ENCODE measurements at regions not wholly inside any gene's neighbourhood (a gene's known extent, or its start where the extent isn't known, plus 50 kb on each side); places are given as distances from the start of the nearest gene placed in this dataset.

- H3K27me3 ChIP-seq (ENCODE audit: insufficient read depth, low read length) = no peaks in the 10 kb centered on the region
- Mint-ChIP-seq H3K4me3 (ENCODE audit: unreplicated experiment) (no peak overlapping the region), H3K4me1 (ENCODE audit: low read depth, unreplicated experiment) (peaks cover 2% of the 10 kb centered on the region), H3K27ac (ENCODE audit: unreplicated experiment) (no peak overlapping the region), H3K36me3 (ENCODE audit: low read depth, unreplicated experiment) (no peaks in the 10 kb centered on the region), H3K9me3 (ENCODE audit: unreplicated experiment) (no peaks in the 10 kb centered on the region), H3K27me3 (ENCODE audit: low read depth, unreplicated experiment) (no peaks in the 10 kb centered on the region)
- no peak overlapping the region for H3K4me3 ChIP-seq (ENCODE audit: insufficient read depth, low read depth, low read length)
- no peak for FAIRE-seq
- H3K4me2 ChIP-seq (ENCODE audit: low read length) = no peak overlapping the region
- TF ChIP-seq EZH2 (IDR thresholded peaks at IDR 0.05; ENCODE audit: insufficient read depth, low read length) (no peak), CTCF (IDR thresholded peaks at IDR 0.05; ENCODE audit: insufficient read depth, low read depth, low read length) (no peak)
- DNase-seq (ENCODE audit: low read depth) = no peak
- no peak overlapping the region for H3K27ac ChIP-seq (ENCODE audit: low read depth, low read length)
- no peaks in the 10 kb centered on the region for H3K9me3 ChIP-seq (ENCODE audit: insufficient read depth, low read depth, low read length)
- H3K79me2 ChIP-seq (ENCODE audit: insufficient read depth, low read length) = no peaks in the 10 kb centered on the region
- no peaks in the 10 kb centered on the region for H4K20me1 ChIP-seq (ENCODE audit: insufficient read depth, low read length)
- H2AFZ ChIP-seq (ENCODE audit: low read depth, low read length) = no peak overlapping the region
- no peak overlapping the region for H3K9ac ChIP-seq (ENCODE audit: low read length)
- H3K4me1 ChIP-seq (ENCODE audit: insufficient read depth, low read length) = no peaks in the 10 kb centered on the region
- H3K36me3 ChIP-seq (ENCODE audit: insufficient read depth, low read length) = no peaks in the 10 kb centered on the region
Measured at GRCh38 chr13:47139519-47139918, 242.7 kb upstream of the HTR2A start.

GRCh38 chr13:47136504-47136941 is 239.7 kb upstream of the HTR2A start:
- H3K9me3 ChIP-seq (ENCODE audit: insufficient read depth, low read depth, low read length) = no peaks in the 10 kb centered on the region
- no peak for DNase-seq (ENCODE audit: low read depth)
- Mint-ChIP-seq H3K4me1 (ENCODE audit: low read depth, unreplicated experiment) (peaks cover 13% of the 10 kb centered on the region), H3K36me3 (ENCODE audit: low read depth, unreplicated experiment) (no peaks in the 10 kb centered on the region), H3K27me3 (ENCODE audit: low read depth, unreplicated experiment) (no peaks in the 10 kb centered on the region), H3K4me3 (ENCODE audit: unreplicated experiment) (no peak overlapping the region), H3K9me3 (ENCODE audit: unreplicated experiment) (no peaks in the 10 kb centered on the region), H3K27ac (ENCODE audit: unreplicated experiment) (no peak overlapping the region)
- no peak overlapping the region for H3K27ac ChIP-seq (ENCODE audit: low read depth, low read length)
- no peak overlapping the region for H3K9ac ChIP-seq (ENCODE audit: low read length)
- H3K36me3 ChIP-seq (ENCODE audit: insufficient read depth, low read length) = no peaks in the 10 kb centered on the region
- no peak overlapping the region for H3K4me2 ChIP-seq (ENCODE audit: low read length)
- TF ChIP-seq CTCF (IDR thresholded peaks at IDR 0.05; ENCODE audit: insufficient read depth, low read depth, low read length) (no peak), EZH2 (IDR thresholded peaks at IDR 0.05; ENCODE audit: insufficient read depth, low read length) (no peak)
- H3K4me3 ChIP-seq (ENCODE audit: insufficient read depth, low read depth, low read length) = no peak overlapping the region
- no peaks in the 10 kb centered on the region for H4K20me1 ChIP-seq (ENCODE audit: insufficient read depth, low read length)
- no peak for FAIRE-seq
- no peaks in the 10 kb centered on the region for H3K79me2 ChIP-seq (ENCODE audit: insufficient read depth, low read length)
- no peaks in the 10 kb centered on the region for H3K27me3 ChIP-seq (ENCODE audit: insufficient read depth, low read length)
- H3K4me1 ChIP-seq (ENCODE audit: insufficient read depth, low read length) = no peaks in the 10 kb centered on the region
- H2AFZ ChIP-seq (ENCODE audit: low read depth, low read length) = no peak overlapping the region

- H3K27me3 ChIP-seq (ENCODE audit: insufficient read depth, low read length) = no peaks in the 10 kb centered on the region
- H3K4me2 ChIP-seq (ENCODE audit: low read length) = no peak overlapping the region
- DNase-seq (ENCODE audit: low read depth) (no peak), FAIRE-seq (no peak)
- H2AFZ ChIP-seq (ENCODE audit: low read depth, low read length) = no peak overlapping the region
- H3K9ac ChIP-seq (ENCODE audit: low read length) = no peak overlapping the region
- no peaks in the 10 kb centered on the region for H3K79me2 ChIP-seq (ENCODE audit: insufficient read depth, low read length)
- H3K9me3 ChIP-seq (ENCODE audit: insufficient read depth, low read depth, low read length) = no peaks in the 10 kb centered on the region
- Mint-ChIP-seq H3K27me3 (ENCODE audit: low read depth, unreplicated experiment) (no peaks in the 10 kb centered on the region), H3K36me3 (ENCODE audit: low read depth, unreplicated experiment) (no peaks in the 10 kb centered on the region), H3K4me3 (ENCODE audit: unreplicated experiment) (no peak overlapping the region), H3K27ac (ENCODE audit: unreplicated experiment) (no peak overlapping the region), H3K4me1 (ENCODE audit: low read depth, unreplicated experiment) (peaks cover 13% of the 10 kb centered on the region), H3K9me3 (ENCODE audit: unreplicated experiment) (no peaks in the 10 kb centered on the region)
- TF ChIP-seq CTCF (IDR thresholded peaks at IDR 0.05; ENCODE audit: insufficient read depth, low read depth, low read length) = no peak
- no peak for TF ChIP-seq EZH2 (IDR thresholded peaks at IDR 0.05; ENCODE audit: insufficient read depth, low read length)
- no peaks in the 10 kb centered on the region for H3K36me3 ChIP-seq (ENCODE audit: insufficient read depth, low read length)
- no peak overlapping the region for H3K4me3 ChIP-seq (ENCODE audit: insufficient read depth, low read depth, low read length)
- no peaks in the 10 kb centered on the region for H3K4me1 ChIP-seq (ENCODE audit: insufficient read depth, low read length)
- no peaks in the 10 kb centered on the region for H4K20me1 ChIP-seq (ENCODE audit: insufficient read depth, low read length)
- no peak overlapping the region for H3K27ac ChIP-seq (ENCODE audit: low read depth, low read length)
Measured at GRCh38 chr13:47135800-47136503, 239.1 kb upstream of the HTR2A start.

Data from astrocyte (in vitro differentiated cells and primary cell).